Keratinocyte (primary cell): ENCODE measurements at regions not wholly inside any gene's neighbourhood (a gene's known extent, or its start where the extent isn't known, plus 50 kb on each side); places are given as distances from the start of the nearest gene placed in this dataset.

Experiments
- CTCF ChIP-seq, 3 experiments: IDR thresholded peaks in 1 of 3; conservative IDR thresholded peaks in 1 of 3; optimal IDR thresholded peaks in 1 of 3; 2 replicates in 2 of 3; 3 replicates in 1 of 3; pipeline versions ENCODE3 to v1.5.1; 2011; ENCODE audit warnings: low read length in 3 of 3, mild to moderate bottlenecking in 3 of 3, moderate library complexity in 2 of 3, control low read depth in 1 of 3, inconsistent platforms in 1 of 3; ENCODE audit not compliant: insufficient read depth in 2 of 3; ENCODE audit errors: extremely low read depth in 1 of 3
- EZH2 ChIP-seq: IDR thresholded peaks from one replicate; pipeline ENCODE4 v1.6.1; 2012; ENCODE audit warnings: inconsistent platforms, mild to moderate bottlenecking, low read length, moderate library complexity

DNA sequence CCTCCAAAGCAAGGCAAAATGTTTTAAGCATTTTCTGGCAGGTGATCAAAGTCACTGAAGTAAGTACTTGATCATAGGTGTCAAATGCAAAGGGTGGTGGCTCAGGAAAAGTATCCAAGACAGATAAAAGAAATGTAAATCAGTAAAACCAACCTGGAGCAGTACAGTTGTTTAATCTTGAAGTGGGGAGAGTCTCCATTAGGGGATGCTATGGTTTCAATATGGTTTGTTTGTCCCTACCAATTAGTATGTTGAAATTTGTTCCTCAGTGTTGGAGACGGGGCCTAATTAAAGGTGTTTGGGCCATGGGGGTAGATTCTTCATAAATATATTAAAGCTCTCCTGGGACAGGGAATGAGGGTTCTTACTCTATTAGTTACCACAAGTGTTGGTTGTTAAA, 1781.7 kb upstream of the PRR20A start:
- TF ChIP-seq CTCF (optimal IDR thresholded peaks at IDR 0.05 in 1 of 3, IDR thresholded peaks at IDR 0.05 in 1 of 3, conservative IDR thresholded peaks at IDR 0.05 in 1 of 3; ENCODE audit: extremely low read depth in 1 of 3, insufficient read depth in 2 of 3, low read length in 3 of 3) (no peak), EZH2 (no peak)
